ENCODE measurements at regions not wholly inside any gene's neighbourhood (a gene's known extent, or its start where the extent isn't known, plus 50 kb on each side); places are given as distances from the start of the nearest gene placed in this dataset.

- Histone ChIP-seq H3K4me3 (no peak overlapping the region), H3K4me1 (peaks cover 9% of the 10 kb centered on the region), H3K27ac (no peak overlapping the region), H3K9me3 (no peaks in the 10 kb centered on the region), H3K36me3 (ENCODE audit: insufficient read depth in 1 of 2, low read depth in 1 of 2) (no peaks in the 10 kb centered on the region), H3K27me3 (ENCODE audit: insufficient read depth in 3 of 3, low read length in 2 of 3) (no peaks in the 10 kb centered on the region)
- DNase-seq: no peak
- TF ChIP-seq, protein P1, sequence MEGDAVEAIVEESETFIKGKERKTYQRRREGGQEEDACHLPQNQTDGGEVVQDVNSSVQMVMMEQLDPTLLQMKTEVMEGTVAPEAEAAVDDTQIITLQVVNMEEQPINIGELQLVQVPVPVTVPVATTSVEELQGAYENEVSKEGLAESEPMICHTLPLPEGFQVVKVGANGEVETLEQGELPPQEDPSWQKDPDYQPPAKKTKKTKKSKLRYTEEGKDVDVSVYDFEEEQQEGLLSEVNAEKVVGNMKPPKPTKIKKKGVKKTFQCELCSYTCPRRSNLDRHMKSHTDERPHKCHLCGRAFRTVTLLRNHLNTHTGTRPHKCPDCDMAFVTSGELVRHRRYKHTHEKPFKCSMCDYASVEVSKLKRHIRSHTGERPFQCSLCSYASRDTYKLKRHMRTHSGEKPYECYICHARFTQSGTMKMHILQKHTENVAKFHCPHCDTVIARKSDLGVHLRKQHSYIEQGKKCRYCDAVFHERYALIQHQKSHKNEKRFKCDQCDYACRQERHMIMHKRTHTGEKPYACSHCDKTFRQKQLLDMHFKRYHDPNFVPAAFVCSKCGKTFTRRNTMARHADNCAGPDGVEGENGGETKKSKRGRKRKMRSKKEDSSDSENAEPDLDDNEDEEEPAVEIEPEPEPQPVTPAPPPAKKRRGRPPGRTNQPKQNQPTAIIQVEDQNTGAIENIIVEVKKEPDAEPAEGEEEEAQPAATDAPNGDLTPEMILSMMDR (IDR thresholded peaks at IDR 0.05): no peak
- ATAC-seq: peak in 1 of 4 donors; percentile 29
- intact Hi-C loops (cut with DNase I): no loop called here
- WGBS, 3 donors: 34 to 49% (median 34%) methylated on average over 5 of the region's 5 CpGs
These were observed 497.9 kb downstream of the ARHGEF28 start for GRCh38 chr5:74123929-74124328.

- no peak for DNase-seq
- peaks cover 6% of the 10 kb centered on the region for H3K4me1 ChIP-seq
- H3K4me3 ChIP-seq: no peak overlapping the region
- TF ChIP-seq, protein P1 (IDR thresholded peaks at IDR 0.05): no peak
- ATAC-seq: no peak
- H3K36me3 ChIP-seq (ENCODE audit: insufficient read depth in 1 of 2, low read depth in 1 of 2): no peaks in the 10 kb centered on the region
- no peaks in the 10 kb centered on the region for H3K27me3 ChIP-seq (ENCODE audit: insufficient read depth in 3 of 3, low read length in 2 of 3)
- 83 to 91% (median 84%) methylated on average over 6 of the region's 6 CpGs for WGBS, 3 donors
- no peak overlapping the region for H3K27ac ChIP-seq
- H3K9me3 ChIP-seq: peaks cover 5% of the 10 kb centered on the region
- intact Hi-C loops (cut with DNase I): no loop called here
These were observed 497.1 kb downstream of the ARHGEF28 start for GRCh38 chr5:74122979-74123590.

DNA sequence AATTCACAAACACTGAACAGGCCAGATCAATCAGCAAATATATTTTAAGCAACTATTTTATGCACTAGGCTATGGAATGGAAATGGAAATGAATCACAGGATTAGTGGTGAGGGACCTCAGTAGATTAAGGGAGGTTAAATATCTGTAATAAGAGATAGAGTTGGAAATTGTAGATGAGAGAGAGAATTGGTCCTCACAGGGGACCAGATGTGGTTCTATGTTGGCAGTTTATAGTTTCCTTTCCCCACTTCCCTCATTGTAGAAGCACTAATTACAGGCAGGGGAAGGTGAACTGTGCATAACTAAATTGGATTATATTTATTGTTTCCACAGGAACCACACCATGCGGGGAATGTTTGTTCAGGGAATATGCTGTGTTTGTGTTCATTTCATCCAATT is 496.2 kb downstream of the ARHGEF28 start:
- no peak for DNase-seq
- Histone ChIP-seq H3K27me3 (ENCODE audit: insufficient read depth in 3 of 3, low read length in 2 of 3) (no peaks in the 10 kb centered on the region), H3K27ac (no peak overlapping the region), H3K4me1 (no peaks in the 10 kb centered on the region), H3K9me3 (peaks cover 5% of the 10 kb centered on the region), H3K36me3 (ENCODE audit: insufficient read depth in 1 of 2, low read depth in 1 of 2) (no peaks in the 10 kb centered on the region), H3K4me3 (no peak overlapping the region)
- TF ChIP-seq, protein P1 (IDR thresholded peaks at IDR 0.05): no peak
- no peak for ATAC-seq
- WGBS, 3 donors: 82 to 93% (median 88%) methylated on average over 1 of the region's 1 CpG
- intact Hi-C loops (cut with DNase I): no loop called here

DNA sequence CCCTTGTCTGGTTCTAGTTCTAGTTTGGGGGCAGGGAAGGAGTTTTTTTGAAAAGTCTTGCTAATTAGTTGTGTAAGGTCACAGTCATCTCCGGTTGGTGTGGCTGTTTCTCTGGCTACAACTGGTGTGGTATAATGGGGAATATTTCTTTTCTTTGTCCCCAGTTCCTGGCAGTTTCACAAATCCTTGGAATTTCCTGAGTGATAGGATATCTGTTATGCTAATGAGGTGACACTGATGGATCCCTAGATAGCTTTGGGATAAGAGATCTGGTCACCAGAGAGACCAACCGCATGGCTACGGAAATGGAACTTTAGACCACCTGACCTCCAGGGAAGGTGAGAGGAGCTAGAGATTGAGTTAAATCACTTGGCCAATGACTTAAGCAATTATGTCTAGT is 494.6 kb downstream of the ARHGEF28 start:
- ATAC-seq (no peak), DNase-seq (no peak)
- no peak overlapping the region for H3K4me3 ChIP-seq
- peaks cover 5% of the 10 kb centered on the region for H3K9me3 ChIP-seq
- no peaks in the 10 kb centered on the region for H3K4me1 ChIP-seq
- TF ChIP-seq, protein P1 (IDR thresholded peaks at IDR 0.05): no peak
- intact Hi-C loops (cut with DNase I): no loop called here
- H3K36me3 ChIP-seq (ENCODE audit: insufficient read depth in 1 of 2, low read depth in 1 of 2): no peaks in the 10 kb centered on the region
- WGBS, 3 donors: 82 to 86% (median 83%) methylated on average over 3 of the region's 3 CpGs
- H3K27ac ChIP-seq: no peak overlapping the region
- H3K27me3 ChIP-seq (ENCODE audit: insufficient read depth in 3 of 3, low read length in 2 of 3): no peaks in the 10 kb centered on the region

DNA sequence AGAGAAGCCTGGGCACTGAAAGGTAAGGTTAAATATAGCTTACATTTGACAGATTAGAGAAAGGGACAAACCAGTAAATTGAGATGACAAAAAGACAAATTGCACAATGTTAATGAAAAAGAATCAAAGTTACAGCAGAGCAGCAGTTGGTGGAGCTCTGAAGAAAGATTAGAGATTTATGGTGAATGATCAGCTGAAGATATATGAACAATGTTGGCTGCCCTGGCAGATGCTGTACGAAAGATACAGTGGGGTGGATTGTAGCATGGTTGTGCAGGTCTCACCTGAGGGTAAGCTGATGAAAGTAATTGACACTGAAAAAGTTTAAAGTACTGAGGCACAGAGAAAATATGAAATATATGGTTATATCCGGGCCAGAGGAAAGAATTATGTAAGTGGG is 492.1 kb downstream of the ARHGEF28 start:
- no peak for DNase-seq

More for the DNA sequence above, 492.1 kb downstream of the ARHGEF28 start:
- no peak overlapping the region for H3K27ac ChIP-seq
- no peak for ATAC-seq
- 72 to 93% (median 72%) methylated on average over 2 of the region's 2 CpGs for whole genome bisulfite sequencing, 3 donors
- TF ChIP-seq, protein P1 (IDR thresholded peaks at IDR 0.05): no peak
- no peaks in the 10 kb centered on the region for H3K36me3 ChIP-seq (ENCODE audit: insufficient read depth in 1 of 2, low read depth in 1 of 2)
- no peaks in the 10 kb centered on the region for H3K4me1 ChIP-seq
- peaks cover 5% of the 10 kb centered on the region for H3K9me3 ChIP-seq
- no peaks in the 10 kb centered on the region for H3K27me3 ChIP-seq (ENCODE audit: insufficient read depth in 3 of 3, low read length in 2 of 3)
- H3K4me3 ChIP-seq: no peak overlapping the region
- intact Hi-C loops (cut with DNase I): no loop called here
